ENCODE measurements at regions not wholly inside any gene's neighbourhood (a gene's known extent, or its start where the extent isn't known, plus 50 kb on each side); places are given as distances from the start of the nearest gene placed in this dataset.

GRCh38 chr2:128903637-128904036, 585.0 kb upstream of the HS6ST1 start:
- DNase-seq (ENCODE audit: low read depth in 1 of 2, low spot score in 1 of 2), result no peak
- Histone ChIP-seq H3K4me3 (replicated peaks; ENCODE audit: insufficient read depth, low read length) (no peak overlapping the region), H3K27ac (replicated peaks) (no peak overlapping the region), H3K27me3 (ENCODE audit: insufficient read depth, poor library complexity, severe bottlenecking) (no peaks in the 10 kb centered on the region)
- TF ChIP-seq GABPA (IDR thresholded peaks at IDR 0.05; ENCODE audit: low read depth) (no peak), POLR2AphosphoS5 (IDR thresholded peaks at IDR 0.05; ENCODE audit: low read depth) (no peak), CTCF (IDR thresholded peaks at IDR 0.05; ENCODE audit: insufficient read depth, low read length) (no peak)

- Histone ChIP-seq H3K27me3 (ENCODE audit: insufficient read depth, poor library complexity, severe bottlenecking) (no peaks in the 10 kb centered on the region), H3K4me3 (replicated peaks; ENCODE audit: insufficient read depth, low read length) (no peak overlapping the region), H3K27ac (replicated peaks) (no peak overlapping the region)
- TF ChIP-seq POLR2AphosphoS5 (IDR thresholded peaks at IDR 0.05; ENCODE audit: low read depth) (no peak), GABPA (IDR thresholded peaks at IDR 0.05; ENCODE audit: low read depth) (no peak), SPI1 (IDR thresholded peaks at IDR 0.05; ENCODE audit: borderline replicate concordance, low read depth) (no peak), CTCF (IDR thresholded peaks at IDR 0.05; ENCODE audit: insufficient read depth, low read length) (no peak), REST (IDR thresholded peaks at IDR 0.05; ENCODE audit: insufficient replicate concordance, low read depth) (no peak)
- no peak for DNase-seq (ENCODE audit: low read depth in 1 of 2, low spot score in 1 of 2)
Measured at GRCh38 chr2:128911276-128911675, 592.6 kb upstream of the HS6ST1 start.

- no peaks in the 10 kb centered on the region for H3K27me3 ChIP-seq (ENCODE audit: insufficient read depth, poor library complexity, severe bottlenecking)
- H3K27ac ChIP-seq (replicated peaks), result no peak overlapping the region
- TF ChIP-seq CTCF (IDR thresholded peaks at IDR 0.05; ENCODE audit: insufficient read depth, low read length), result no peak
- TF ChIP-seq GABPA (IDR thresholded peaks at IDR 0.05; ENCODE audit: low read depth), result no peak
- no peak for TF ChIP-seq REST (IDR thresholded peaks at IDR 0.05; ENCODE audit: insufficient replicate concordance, low read depth)
- TF ChIP-seq POLR2AphosphoS5 (IDR thresholded peaks at IDR 0.05; ENCODE audit: low read depth), result no peak
- no peak for TF ChIP-seq SPI1 (IDR thresholded peaks at IDR 0.05; ENCODE audit: borderline replicate concordance, low read depth)
- no peak for DNase-seq (ENCODE audit: low read depth in 1 of 2, low spot score in 1 of 2)
- H3K4me3 ChIP-seq (replicated peaks; ENCODE audit: insufficient read depth, low read length), result no peak overlapping the region
Measured at GRCh38 chr2:128914320-128914719, 595.7 kb upstream of the HS6ST1 start.

GRCh38 chr2:128921751-128922150, 603.1 kb upstream of the HS6ST1 start:
- DNase-seq (ENCODE audit: low read depth in 1 of 2, low spot score in 1 of 2), result no peak
- Histone ChIP-seq H3K27me3 (ENCODE audit: insufficient read depth, poor library complexity, severe bottlenecking) (no peaks in the 10 kb centered on the region), H3K4me3 (replicated peaks; ENCODE audit: insufficient read depth, low read length) (no peak overlapping the region), H3K27ac (replicated peaks) (no peak overlapping the region)
- TF ChIP-seq REST (IDR thresholded peaks at IDR 0.05; ENCODE audit: insufficient replicate concordance, low read depth) (no peak), CTCF (IDR thresholded peaks at IDR 0.05; ENCODE audit: insufficient read depth, low read length) (no peak), SPI1 (IDR thresholded peaks at IDR 0.05; ENCODE audit: borderline replicate concordance, low read depth) (no peak), POLR2AphosphoS5 (IDR thresholded peaks at IDR 0.05; ENCODE audit: low read depth) (no peak), GABPA (IDR thresholded peaks at IDR 0.05; ENCODE audit: low read depth) (no peak)

Measured in HL-60 (cell line).